H9 (cell line): ENCODE measurements at regions not wholly inside any gene's neighbourhood (a gene's known extent, or its start where the extent isn't known, plus 50 kb on each side); places are given as distances from the start of the nearest gene placed in this dataset.

Experiments
- DNase-seq: peaks from one replicate; pipeline ENCODE4 v3.0.0-alpha.2; 2017
- H2AFZ ChIP-seq: one replicate; pipeline ENCODE4 v1.6.1; 2013; ENCODE audit warnings: mild to moderate bottlenecking, low read length, control low read depth, moderate library complexity
- H2AK5ac ChIP-seq: 2 replicates; pipeline ENCODE4 v1.6.1; 2013; ENCODE audit warnings: low read length, control low read depth, mixed read lengths; ENCODE audit not compliant: insufficient read length
- H2BK120ac ChIP-seq: one replicate; pipeline ENCODE4 v1.6.1; 2013; ENCODE audit warnings: low read depth, mild to moderate bottlenecking, low read length, control low read depth, inconsistent platforms; ENCODE audit not compliant: poor library complexity, severe bottlenecking
- H2BK12ac ChIP-seq: 2 replicates; pipeline ENCODE4 v1.6.1; 2013; ENCODE audit warnings: low read length, control low read depth, mixed read lengths, low read depth; ENCODE audit not compliant: insufficient read length
- H2BK15ac ChIP-seq: 2 replicates; pipeline ENCODE4 v1.6.1; 2013; ENCODE audit warnings: low read depth, low read length, control low read depth
- H2BK20ac ChIP-seq: one replicate; pipeline ENCODE4 v1.6.1; 2013; ENCODE audit warnings: low read depth, mild to moderate bottlenecking, low read length, control low read depth, inconsistent platforms; ENCODE audit not compliant: poor library complexity, severe bottlenecking
- H2BK5ac ChIP-seq: 2 replicates; pipeline ENCODE4 v1.6.1; 2013; ENCODE audit warnings: low read length, control low read depth, mixed read lengths; ENCODE audit not compliant: insufficient read length
- H3K14ac ChIP-seq: 2 replicates; pipeline ENCODE4 v1.6.1; 2013; ENCODE audit warnings: low read length, control low read depth; ENCODE audit not compliant: insufficient read depth
- H3K18ac ChIP-seq: 2 replicates; pipeline ENCODE4 v1.6.1; 2013; ENCODE audit warnings: low read depth, mild to moderate bottlenecking, mixed read lengths, low read length, control low read depth; ENCODE audit not compliant: insufficient read length
- H3K23ac ChIP-seq: 2 replicates; pipeline ENCODE4 v1.6.1; 2013; ENCODE audit warnings: low read length, control low read depth, mixed read lengths, low read depth; ENCODE audit not compliant: insufficient read length
- H3K23me2 ChIP-seq: 2 replicates; pipeline ENCODE4 v1.6.1; 2013; ENCODE audit warnings: low read depth, mild to moderate bottlenecking, mixed read lengths, low read length, control low read depth; ENCODE audit not compliant: insufficient read length, poor library complexity, severe bottlenecking
- H3K27ac ChIP-seq: 2 replicates; pipeline ENCODE4 v1.5.1; 2013; ENCODE audit warnings: low read length, control low read depth, mixed read lengths, low read depth; ENCODE audit not compliant: insufficient read length
- H3K27me3 ChIP-seq: 2 replicates; pipeline ENCODE4 v1.6.1; 2013; ENCODE audit warnings: low read length, control low read depth, inconsistent platforms; ENCODE audit not compliant: insufficient read depth
- H3K4ac ChIP-seq: 2 replicates; pipeline ENCODE4 v1.6.1; 2013; ENCODE audit warnings: low read depth, mild to moderate bottlenecking, control low read depth, inconsistent platforms, low read length, moderate library complexity
- H3K4me1 ChIP-seq: 2 replicates; pipeline ENCODE4 v1.6.1; 2013; ENCODE audit warnings: low read length, control low read depth, inconsistent platforms; ENCODE audit not compliant: insufficient read depth
- H3K4me2 ChIP-seq: 2 replicates; pipeline ENCODE4 v1.6.1; 2013; ENCODE audit warnings: low read length, control low read depth, mixed read lengths; ENCODE audit not compliant: insufficient read length, insufficient read depth
- H3K56ac ChIP-seq: 2 replicates; pipeline ENCODE4 v1.6.1; 2013; ENCODE audit warnings: low read depth, mild to moderate bottlenecking, mixed read lengths, low read length, control low read depth; ENCODE audit not compliant: insufficient read length
- H3K79me1 ChIP-seq: 2 replicates; pipeline ENCODE4 v1.6.1; 2013; ENCODE audit warnings: low read depth, mild to moderate bottlenecking, moderate library complexity, low read length, control low read depth, inconsistent platforms; ENCODE audit not compliant: insufficient read depth, poor library complexity, severe bottlenecking
- H3K79me2 ChIP-seq: 2 replicates; pipeline ENCODE4 v1.6.1; 2013; ENCODE audit warnings: low read length, control low read depth, inconsistent platforms; ENCODE audit not compliant: insufficient read depth
- H3K9ac ChIP-seq: 2 replicates; pipeline ENCODE4 v1.6.1; 2013; ENCODE audit warnings: low read length, control low read depth, mixed read lengths; ENCODE audit not compliant: insufficient read length; ENCODE audit errors: extremely low read depth
- H3K9me3 ChIP-seq: one replicate; pipeline ENCODE4 v1.6.1; 2013; ENCODE audit warnings: low read depth, low read length, inconsistent platforms; ENCODE audit not compliant: control insufficient read depth
- H3T11ph ChIP-seq: one replicate; pipeline ENCODE4 v1.6.1; 2013; ENCODE audit warnings: mild to moderate bottlenecking, low read length, control low read depth, inconsistent platforms
- H4K20me1 ChIP-seq: one replicate; pipeline ENCODE4 v1.6.1; 2013; ENCODE audit not compliant: control insufficient read depth, insufficient read length, insufficient read depth
- H4K5ac ChIP-seq: 2 replicates; pipeline ENCODE4 v1.6.1; 2013; ENCODE audit warnings: low read depth, mild to moderate bottlenecking, mixed read lengths, low read length, control low read depth; ENCODE audit not compliant: insufficient read length
- H4K8ac ChIP-seq: replicated peaks from 2 replicates; pipeline ENCODE4 v1.6.1; 2013; ENCODE audit warnings: low read length, control low read depth, mixed read lengths, low read depth; ENCODE audit not compliant: insufficient read length
- H4K91ac ChIP-seq: 2 replicates; pipeline ENCODE4 v1.6.1; 2013; ENCODE audit warnings: low read depth, mild to moderate bottlenecking, moderate library complexity, mixed read lengths, low read length, control low read depth; ENCODE audit not compliant: insufficient read length
- H3K27ac Mint-ChIP-seq, 3 experiments: 2 replicates in 2 of 3; 3 replicates in 1 of 3; pipeline ENCODE4 v1.8.0; 2020 to 2021; ENCODE audit warnings: mixed read lengths in 3 of 3, mild to moderate bottlenecking in 1 of 3, moderate library complexity in 1 of 3
- H3K27me3 Mint-ChIP-seq: 2 replicates; pipeline ENCODE4 v1.8.0; 2021; ENCODE audit warnings: low read depth, mild to moderate bottlenecking, moderate library complexity, mixed read lengths
- H3K36me3 Mint-ChIP-seq, 3 experiments: 2 replicates in 2 of 3; 3 replicates in 1 of 3; pipeline ENCODE4 v1.8.0; 2020 to 2021; ENCODE audit warnings: low read depth in 3 of 3, mixed read lengths in 3 of 3; ENCODE audit not compliant: insufficient read depth in 1 of 3
- H3K4me1 Mint-ChIP-seq, 2 experiments: 2 replicates each; pipeline ENCODE4 v1.8.0; 2020; ENCODE audit warnings: mixed read lengths in 2 of 2
- H3K4me3 Mint-ChIP-seq, 2 experiments: 2 replicates in 1 of 2; 3 replicates in 1 of 2; pipeline ENCODE4 v1.8.0; 2020 to 2021; ENCODE audit warnings: mild to moderate bottlenecking in 2 of 2, mixed read lengths in 2 of 2, moderate library complexity in 1 of 2
- H3K9me3 Mint-ChIP-seq, 2 experiments: 2 replicates in 1 of 2; 3 replicates in 1 of 2; pipeline ENCODE4 v1.8.0; 2020; ENCODE audit warnings: mild to moderate bottlenecking in 2 of 2, mixed read lengths in 2 of 2, moderate library complexity in 1 of 2
- WGBS: extraction: QIAGEN DNeasy Blood & Tissue Kit; methylation state at CpG from one replicate; pipeline ENCODE4 v1.1.7; 2013; ENCODE audit warnings: missing lambda C conversion rate, low lambda C conversion rate, mixed read lengths; ENCODE audit not compliant: insufficient read length; ENCODE audit errors: extremely low coverage; 5-methylcytosine and 5-hydroxymethylcytosine counted together
- TF ChIP-seq, protein P1 (sequence below): fragments of 200-600 bp; sonication (generic); conservative IDR thresholded peaks from 3 replicates; pipeline ENCODE4 v1.8.0; 2021; ENCODE audit warnings: antibody characterized with exemption, mild to moderate bottlenecking

- no peaks in the 10 kb centered on the region for H3K9me3 ChIP-seq
- no peak overlapping the region for H2BK120ac ChIP-seq
- H2BK12ac ChIP-seq, result no peak overlapping the region
- H3K27ac Mint-ChIP-seq, result 0 out of 7 replicates have a peak overlapping the region, but pooled peaks of 1 of the 3 experiments have one; percentile 54
- no peak overlapping the region for H3K4ac ChIP-seq
- no peaks in the 10 kb centered on the region for H3K79me1 ChIP-seq
- no peak overlapping the region for H3K14ac ChIP-seq
- H3K4me1 Mint-ChIP-seq, result peaks cover 6 to 21% of the 10 kb centered on the region in 2 experiments
- H3K27me3 Mint-ChIP-seq, result peaks cover 1% of the 10 kb centered on the region
- H4K91ac ChIP-seq, result no peak overlapping the region
- H3K36me3 Mint-ChIP-seq, result no peaks in the 10 kb centered on the region; a peak in 1 of 7 replicates
- no peak overlapping the region for H3K56ac ChIP-seq
- no peak overlapping the region for H3K9ac ChIP-seq
- H2BK20ac ChIP-seq, result no peak overlapping the region
- no peak overlapping the region for H3K27ac ChIP-seq
- no peak overlapping the region for H3T11ph ChIP-seq
- no peak overlapping the region for H2AFZ ChIP-seq
- H2BK5ac ChIP-seq, result no peak overlapping the region
- no peaks in the 10 kb centered on the region for H3K9me3 Mint-ChIP-seq
- H4K20me1 ChIP-seq, result no peaks in the 10 kb centered on the region
- no peak overlapping the region for H3K4me2 ChIP-seq
- H3K4me3 Mint-ChIP-seq, result no peak overlapping the region
- H3K23me2 ChIP-seq, result no peaks in the 10 kb centered on the region
- H4K8ac ChIP-seq, result no peak overlapping the region
- no peak overlapping the region for H3K23ac ChIP-seq
- H2AK5ac ChIP-seq, result no peak overlapping the region
- H3K27me3 ChIP-seq, result no peaks in the 10 kb centered on the region
- WGBS, result no CpG with 5 or more reads among the region's 13 CpGs
- H2BK15ac ChIP-seq, result no peak overlapping the region
- no peaks in the 10 kb centered on the region; the same call in none of the 2 replicates for H3K4me1 ChIP-seq
- no peaks in the 10 kb centered on the region for H3K79me2 ChIP-seq
- no peak overlapping the region for H4K5ac ChIP-seq
- TF ChIP-seq, protein P1, sequence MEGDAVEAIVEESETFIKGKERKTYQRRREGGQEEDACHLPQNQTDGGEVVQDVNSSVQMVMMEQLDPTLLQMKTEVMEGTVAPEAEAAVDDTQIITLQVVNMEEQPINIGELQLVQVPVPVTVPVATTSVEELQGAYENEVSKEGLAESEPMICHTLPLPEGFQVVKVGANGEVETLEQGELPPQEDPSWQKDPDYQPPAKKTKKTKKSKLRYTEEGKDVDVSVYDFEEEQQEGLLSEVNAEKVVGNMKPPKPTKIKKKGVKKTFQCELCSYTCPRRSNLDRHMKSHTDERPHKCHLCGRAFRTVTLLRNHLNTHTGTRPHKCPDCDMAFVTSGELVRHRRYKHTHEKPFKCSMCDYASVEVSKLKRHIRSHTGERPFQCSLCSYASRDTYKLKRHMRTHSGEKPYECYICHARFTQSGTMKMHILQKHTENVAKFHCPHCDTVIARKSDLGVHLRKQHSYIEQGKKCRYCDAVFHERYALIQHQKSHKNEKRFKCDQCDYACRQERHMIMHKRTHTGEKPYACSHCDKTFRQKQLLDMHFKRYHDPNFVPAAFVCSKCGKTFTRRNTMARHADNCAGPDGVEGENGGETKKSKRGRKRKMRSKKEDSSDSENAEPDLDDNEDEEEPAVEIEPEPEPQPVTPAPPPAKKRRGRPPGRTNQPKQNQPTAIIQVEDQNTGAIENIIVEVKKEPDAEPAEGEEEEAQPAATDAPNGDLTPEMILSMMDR, result no peak
- no peak overlapping the region for H3K18ac ChIP-seq
- no peak for DNase-seq
These were observed 93.1 kb downstream of the RIPK4 start for GRCh38 chr21:41673596-41674335.
